ENCODE measurements at regions not wholly inside any gene's neighbourhood (a gene's known extent, or its start where the extent isn't known, plus 50 kb on each side); places are given as distances from the start of the nearest gene placed in this dataset.

DNA sequence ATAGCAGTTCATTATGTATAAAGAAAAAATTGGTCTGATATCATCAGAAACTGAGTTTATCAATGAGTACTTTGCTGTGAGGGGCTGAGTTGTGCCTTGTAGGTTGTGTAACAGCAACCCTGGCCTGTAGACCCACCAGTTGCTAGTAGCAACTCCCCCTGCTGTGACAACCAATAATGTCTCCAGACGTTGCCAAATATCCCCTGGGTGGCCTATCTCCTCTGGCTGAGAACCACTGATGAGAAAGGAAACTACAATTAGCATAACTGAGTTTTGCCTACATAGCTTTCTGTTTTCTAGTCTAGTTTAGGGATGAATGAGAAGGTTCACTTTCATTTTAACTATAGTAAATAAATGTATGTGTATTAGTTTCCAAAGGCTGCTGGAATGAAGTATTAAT, 234.1 kb downstream of the CPE start:
- no peak for DNase-seq

GRCh38 chr4:165613581-165613980, 234.8 kb downstream of the CPE start:
- no peak for DNase-seq

DNA sequence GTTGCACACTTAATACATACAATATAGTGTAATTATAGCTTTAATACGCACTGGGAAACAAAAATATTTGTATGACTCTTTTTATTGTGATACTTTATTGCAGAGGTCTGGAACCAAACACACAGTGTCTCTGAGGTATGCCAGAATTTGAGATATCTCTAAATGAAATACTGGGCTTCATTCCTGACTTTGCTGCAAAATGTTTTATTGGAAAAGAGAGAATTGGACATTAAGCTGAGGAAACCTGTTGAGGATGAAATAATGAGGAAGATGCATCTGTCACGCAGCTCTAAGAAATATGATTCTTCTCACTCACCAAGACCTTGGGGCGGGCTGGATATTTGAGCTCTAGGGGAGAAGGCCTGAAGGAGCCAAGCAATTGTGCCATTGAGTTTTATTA, 242.1 kb downstream of the CPE start:
- DNase-seq: no peak

DNA sequence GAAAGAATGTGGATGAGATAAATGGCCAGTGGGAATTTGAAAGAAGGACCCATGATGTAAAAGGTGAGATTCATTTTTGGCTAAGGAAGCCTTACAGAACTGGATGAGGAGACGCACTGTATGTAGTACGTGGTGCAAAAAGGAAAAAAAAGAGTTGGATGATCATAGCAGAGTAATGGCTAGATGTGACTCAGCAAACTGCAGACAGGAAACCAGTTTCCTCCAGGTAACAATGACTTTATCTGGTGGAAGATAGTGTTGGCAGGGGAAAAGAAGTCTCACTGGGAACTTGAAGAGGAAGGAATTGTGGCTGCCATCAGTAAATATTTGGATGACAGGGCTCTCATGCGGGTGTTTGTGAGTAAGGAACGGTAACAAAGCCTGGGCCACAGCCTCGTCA, 243.2 kb downstream of the CPE start:
- no peak for DNase-seq

- no peak for DNase-seq
Measured at GRCh38 chr4:165625281-165625680, 246.5 kb downstream of the CPE start.

DNA sequence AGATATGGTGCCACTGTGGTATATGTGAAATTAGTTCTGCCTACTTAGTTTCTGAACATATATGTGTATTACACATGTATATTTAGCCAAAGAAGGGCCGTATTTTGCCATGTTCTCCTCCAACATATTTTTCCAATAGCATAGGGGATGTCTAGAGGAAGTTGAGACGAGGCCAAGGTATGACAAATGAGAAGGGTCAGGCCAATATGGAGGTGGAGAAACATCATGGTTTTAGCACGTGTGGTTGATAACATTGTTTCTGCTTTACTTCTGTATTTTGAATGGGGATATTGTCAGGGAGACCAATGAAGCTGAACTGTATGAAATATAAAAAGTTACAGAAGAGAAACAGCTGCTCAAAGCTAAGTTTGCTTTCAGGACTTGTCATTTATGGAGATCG, 246.7 kb upstream of the TLL1 start:
- no peak for DNase-seq

DNA sequence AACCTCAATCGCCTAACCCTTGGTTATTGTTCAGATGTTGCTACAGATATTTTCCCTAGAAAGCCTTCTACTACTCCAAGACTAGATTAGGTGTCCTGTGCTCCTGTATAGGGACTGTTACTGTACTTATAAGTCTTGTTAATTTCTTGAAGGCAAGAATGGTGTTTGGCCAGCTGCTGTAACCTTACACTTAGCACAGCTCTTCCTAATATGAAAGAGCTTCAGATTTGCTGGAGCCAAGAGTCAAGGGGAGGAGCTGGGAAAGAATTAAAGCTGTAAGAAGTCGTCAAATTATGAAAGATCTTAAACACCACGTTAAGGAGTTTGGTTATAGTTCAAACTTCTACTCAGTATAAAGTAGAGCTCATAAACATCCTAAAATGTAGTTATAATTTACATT, 245.9 kb upstream of the TLL1 start:
- no peak for DNase-seq

- no peak for DNase-seq
Measured at GRCh38 chr4:165627548-165627947, 245.5 kb upstream of the TLL1 start.

DNA sequence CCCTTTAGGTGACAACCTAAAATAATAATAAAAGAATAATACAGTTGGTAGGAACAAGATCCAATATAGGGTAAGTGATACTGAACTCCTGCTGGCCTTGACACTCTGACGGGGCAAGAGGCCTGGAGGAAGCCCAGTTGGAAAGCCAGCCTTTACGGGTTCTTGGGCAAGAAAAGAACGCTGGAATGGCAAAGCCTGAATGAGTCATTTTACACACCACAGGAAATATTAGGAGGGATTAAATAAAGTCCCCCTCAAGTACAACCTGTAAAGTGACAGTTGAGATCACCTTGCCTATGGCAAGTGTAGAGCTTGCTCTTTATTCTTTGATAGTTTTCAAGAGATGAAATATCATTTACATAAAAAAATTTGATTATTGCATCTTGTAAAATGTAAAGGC, 244.5 kb upstream of the TLL1 start:
- no peak for DNase-seq

GRCh38 chr4:165630671-165631070, 242.4 kb upstream of the TLL1 start:
- DNase-seq: no peak

GRCh38 chr4:165631208-165631894, 241.7 kb upstream of the TLL1 start:
- no peak for DNase-seq

DNA sequence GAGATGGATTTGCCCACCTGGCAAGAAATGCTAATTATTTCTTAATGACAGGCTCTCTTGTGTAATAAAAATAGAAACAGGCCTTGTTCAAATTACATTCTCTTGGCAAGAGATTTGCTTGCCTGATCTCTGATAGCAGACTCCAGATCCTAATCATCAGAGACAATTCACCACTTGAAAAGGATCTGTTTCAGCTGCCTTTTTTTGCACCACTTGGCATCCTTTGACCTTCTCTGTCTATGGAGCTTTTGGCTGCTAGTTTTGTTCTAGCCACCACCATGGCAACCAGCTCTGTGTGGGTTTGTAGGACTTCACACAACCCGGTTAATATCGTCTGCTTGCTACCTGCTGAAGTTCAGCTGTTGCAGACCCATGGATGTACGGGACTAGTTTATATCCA, 241.1 kb upstream of the TLL1 start:
- no peak for DNase-seq

- no peak for DNase-seq
Measured at GRCh38 chr4:165634766-165635165, 238.3 kb upstream of the TLL1 start.

DNA sequence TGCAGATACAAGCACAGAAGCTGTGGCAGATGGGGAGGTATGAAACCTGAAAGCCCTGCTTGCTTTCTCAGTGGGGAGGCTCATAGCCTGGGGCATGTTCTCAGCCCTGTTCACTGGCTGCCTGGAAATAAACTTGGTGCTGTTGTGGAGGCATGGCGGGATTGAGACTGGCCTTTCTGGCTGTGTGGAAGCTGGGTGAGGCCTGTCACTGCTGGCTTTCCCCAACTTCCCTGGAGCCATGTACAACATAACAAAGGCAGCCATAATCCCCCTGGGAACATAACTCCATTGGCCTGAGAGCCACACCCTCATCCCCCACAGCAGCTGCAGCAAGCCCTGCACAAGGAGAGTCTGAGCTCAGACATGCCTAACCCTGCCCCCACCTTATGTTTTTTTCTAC, 237.7 kb upstream of the TLL1 start:
- no peak for DNase-seq

GRCh38 chr4:165635951-165636350, 237.1 kb upstream of the TLL1 start:
- no peak for DNase-seq

GRCh38 chr4:165651901-165652300, 221.1 kb upstream of the TLL1 start:
- no peak for DNase-seq

DNA sequence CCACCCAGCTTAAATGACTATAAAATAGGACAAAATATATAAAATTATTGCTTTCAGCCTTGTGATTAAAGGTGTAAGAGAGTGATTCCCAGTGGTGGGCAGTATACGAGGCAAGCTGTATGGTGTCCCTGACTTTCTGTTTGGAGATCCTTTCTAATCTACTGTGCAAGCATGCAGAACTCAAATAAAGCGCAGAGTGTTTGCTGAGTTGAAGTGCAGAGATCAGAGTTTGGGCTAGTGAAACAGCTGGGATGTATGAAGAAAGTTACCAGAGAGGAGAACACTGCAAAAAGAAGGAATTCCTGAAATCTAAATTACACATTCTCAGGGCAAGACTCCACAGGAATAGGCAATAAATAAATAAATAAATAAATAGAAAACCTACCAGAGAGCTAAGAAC, 218.5 kb upstream of the TLL1 start:
- DNase-seq: no peak

- DNase-seq: no peak
Measured at GRCh38 chr4:165656399-165656798, 216.6 kb upstream of the TLL1 start.

GRCh38 chr4:165656829-165657490, 216.1 kb upstream of the TLL1 start:
- no peak for DNase-seq

GRCh38 chr4:165662341-165662740, 210.7 kb upstream of the TLL1 start:
- DNase-seq: no peak

DNA sequence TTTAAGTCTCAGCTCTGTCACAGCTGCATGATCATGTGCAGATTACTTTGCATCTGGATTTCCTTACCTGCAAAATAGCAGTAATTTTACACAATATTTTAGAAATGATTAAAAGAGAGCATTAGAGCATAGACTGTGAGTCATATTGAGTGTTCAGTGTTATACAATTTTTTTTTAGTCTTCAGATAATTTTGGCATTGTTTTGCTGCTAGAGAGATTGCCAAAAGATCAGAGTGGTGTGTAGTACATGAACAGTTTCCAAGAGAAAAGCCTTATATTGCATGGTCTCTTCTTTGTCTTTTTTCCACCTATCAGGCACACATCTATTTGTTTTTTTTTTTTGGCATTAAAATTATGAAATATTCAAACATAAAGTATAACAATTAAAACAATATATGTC, 209.6 kb upstream of the TLL1 start:
- no peak for DNase-seq

- no peak for DNase-seq
Measured at GRCh38 chr4:165666836-165667235, 206.2 kb upstream of the TLL1 start.

DNA sequence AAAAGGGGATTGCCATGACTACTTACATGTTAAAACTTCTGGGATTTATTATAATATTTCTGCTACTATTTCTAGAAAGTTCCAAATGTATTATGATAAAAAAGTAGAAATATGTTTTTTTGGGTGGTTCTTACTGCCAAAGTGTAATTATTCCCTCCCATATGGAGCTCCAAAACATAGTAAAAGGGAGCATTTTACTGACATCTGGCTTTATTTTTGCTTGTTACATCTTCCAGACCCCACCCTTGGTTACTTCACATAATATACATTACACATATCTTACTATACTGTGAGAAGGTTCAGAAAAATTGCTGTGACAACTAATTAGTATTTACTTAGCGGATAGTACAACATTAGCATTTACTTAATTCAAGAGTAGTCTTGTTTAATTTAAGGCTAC, 205.1 kb upstream of the TLL1 start:
- DNase-seq: no peak

GRCh38 chr4:165668694-165669093, 204.3 kb upstream of the TLL1 start:
- no peak for DNase-seq

- DNase-seq: no peak
Measured at GRCh38 chr4:165677081-165677480, 196.0 kb upstream of the TLL1 start.

Data from amniotic stem cell (primary cell).